ENCODE measurements at regions not wholly inside any gene's neighbourhood (a gene's known extent, or its start where the extent isn't known, plus 50 kb on each side); places are given as distances from the start of the nearest gene placed in this dataset.
"Not testable (repeated sequence)": the region's sequence is repeated elsewhere in the genome, so short reads cannot be mapped to it uniquely, and the experiment has no call there.

DNA sequence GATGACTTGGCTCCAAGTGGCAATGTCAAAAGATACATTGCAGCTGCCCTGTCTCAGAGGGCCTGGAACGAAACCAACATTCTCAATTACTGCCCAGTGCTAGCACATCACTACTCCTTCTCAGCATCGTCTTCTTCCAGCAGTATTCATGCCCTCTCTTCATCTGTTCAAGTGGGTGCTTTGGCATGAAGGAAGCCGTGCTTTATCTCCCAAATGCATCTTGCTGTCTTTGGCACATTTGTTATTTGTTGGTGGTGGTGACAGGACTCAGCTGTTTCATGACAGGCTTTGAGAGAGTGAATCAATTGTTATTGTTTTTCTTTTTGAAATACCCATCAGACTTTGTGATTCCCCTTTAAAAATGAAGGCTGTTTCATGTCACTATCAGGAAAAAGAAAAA, 1506.4 kb downstream of the KHDRBS2 start:
- TF ChIP-seq ZNF384 (IDR thresholded peaks at IDR 0.05; ENCODE audit: low read depth, low read length); ZKSCAN1 (IDR thresholded peaks at IDR 0.05; ENCODE audit: low read depth, low read length); ZNF551 (CRISPR knock-in tag; IDR thresholded peaks at IDR 0.05); TSC22D4 (tag; IDR thresholded peaks at IDR 0.05); EP300 (IDR thresholded peaks at IDR 0.05; ENCODE audit: low read length); MXI1 (IDR thresholded peaks at IDR 0.05; ENCODE audit: low read depth, low read length); FOS (IDR thresholded peaks at IDR 0.05; ENCODE audit: extremely low read depth, insufficient read length); FOSL1 (tag; conservative IDR thresholded peaks at IDR 0.05); SPI1 (IDR thresholded peaks at IDR 0.05; ENCODE audit: borderline replicate concordance, low read depth, low read length); ETV6 (IDR thresholded peaks at IDR 0.05; ENCODE audit: borderline replicate concordance in 1 of 2, low read depth in 2 of 2, low read length in 1 of 2); ETV6 (CRISPR knock-in tag; IDR thresholded peaks at IDR 0.05; ENCODE audit: borderline replicate concordance); EZH2 (IDR thresholded peaks at IDR 0.05; ENCODE audit: borderline replicate concordance, low read depth, low read length): not testable (repeated sequence)
- TF ChIP-seq, protein P1, sequence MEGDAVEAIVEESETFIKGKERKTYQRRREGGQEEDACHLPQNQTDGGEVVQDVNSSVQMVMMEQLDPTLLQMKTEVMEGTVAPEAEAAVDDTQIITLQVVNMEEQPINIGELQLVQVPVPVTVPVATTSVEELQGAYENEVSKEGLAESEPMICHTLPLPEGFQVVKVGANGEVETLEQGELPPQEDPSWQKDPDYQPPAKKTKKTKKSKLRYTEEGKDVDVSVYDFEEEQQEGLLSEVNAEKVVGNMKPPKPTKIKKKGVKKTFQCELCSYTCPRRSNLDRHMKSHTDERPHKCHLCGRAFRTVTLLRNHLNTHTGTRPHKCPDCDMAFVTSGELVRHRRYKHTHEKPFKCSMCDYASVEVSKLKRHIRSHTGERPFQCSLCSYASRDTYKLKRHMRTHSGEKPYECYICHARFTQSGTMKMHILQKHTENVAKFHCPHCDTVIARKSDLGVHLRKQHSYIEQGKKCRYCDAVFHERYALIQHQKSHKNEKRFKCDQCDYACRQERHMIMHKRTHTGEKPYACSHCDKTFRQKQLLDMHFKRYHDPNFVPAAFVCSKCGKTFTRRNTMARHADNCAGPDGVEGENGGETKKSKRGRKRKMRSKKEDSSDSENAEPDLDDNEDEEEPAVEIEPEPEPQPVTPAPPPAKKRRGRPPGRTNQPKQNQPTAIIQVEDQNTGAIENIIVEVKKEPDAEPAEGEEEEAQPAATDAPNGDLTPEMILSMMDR (IDR thresholded peaks at IDR 0.05 in 2 of 3, conservative IDR thresholded peaks at IDR 0.05 in 1 of 3; ENCODE audit: insufficient read depth in 2 of 3, low read depth in 1 of 3, low read length in 3 of 3) = not testable (repeated sequence)
- TF ChIP-seq, protein P2, sequence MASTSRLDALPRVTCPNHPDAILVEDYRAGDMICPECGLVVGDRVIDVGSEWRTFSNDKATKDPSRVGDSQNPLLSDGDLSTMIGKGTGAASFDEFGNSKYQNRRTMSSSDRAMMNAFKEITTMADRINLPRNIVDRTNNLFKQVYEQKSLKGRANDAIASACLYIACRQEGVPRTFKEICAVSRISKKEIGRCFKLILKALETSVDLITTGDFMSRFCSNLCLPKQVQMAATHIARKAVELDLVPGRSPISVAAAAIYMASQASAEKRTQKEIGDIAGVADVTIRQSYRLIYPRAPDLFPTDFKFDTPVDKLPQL (IDR thresholded peaks at IDR 0.05; ENCODE audit: extremely low read depth, insufficient read length) = not testable (repeated sequence)
- TF ChIP-seq, protein P3, sequence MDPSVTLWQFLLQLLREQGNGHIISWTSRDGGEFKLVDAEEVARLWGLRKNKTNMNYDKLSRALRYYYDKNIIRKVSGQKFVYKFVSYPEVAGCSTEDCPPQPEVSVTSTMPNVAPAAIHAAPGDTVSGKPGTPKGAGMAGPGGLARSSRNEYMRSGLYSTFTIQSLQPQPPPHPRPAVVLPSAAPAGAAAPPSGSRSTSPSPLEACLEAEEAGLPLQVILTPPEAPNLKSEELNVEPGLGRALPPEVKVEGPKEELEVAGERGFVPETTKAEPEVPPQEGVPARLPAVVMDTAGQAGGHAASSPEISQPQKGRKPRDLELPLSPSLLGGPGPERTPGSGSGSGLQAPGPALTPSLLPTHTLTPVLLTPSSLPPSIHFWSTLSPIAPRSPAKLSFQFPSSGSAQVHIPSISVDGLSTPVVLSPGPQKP (CRISPR knock-in tag; IDR thresholded peaks at IDR 0.05) = not testable (repeated sequence)
